ENCODE measurements at regions not wholly inside any gene's neighbourhood (a gene's known extent, or its start where the extent isn't known, plus 50 kb on each side); places are given as distances from the start of the nearest gene placed in this dataset.

GRCh38 chr10:83909001-83909400 lies 230.3 kb upstream of the GHITM start:
- TF ChIP-seq CTCF (IDR thresholded peaks at IDR 0.05) (no peak), POLR2A (IDR thresholded peaks at IDR 0.05) (no peak)

Measured in prostate gland (tissue), 2 donors.